Loucy (cell line): ENCODE measurements at regions not wholly inside any gene's neighbourhood (a gene's known extent, or its start where the extent isn't known, plus 50 kb on each side); places are given as distances from the start of the nearest gene placed in this dataset.

ENCODE experiments used
- EZH2phosphoT487 ChIP-seq: fragments of 200-600 bp; IDR thresholded peaks from 2 replicates; pipeline ENCODE4 v1.6.1; 2018; ENCODE audit warnings: antibody characterized with exemption, mild to moderate bottlenecking, moderate library complexity, borderline replicate concordance
- TF ChIP-seq, protein P1 (sequence below): fragments of 200-600 bp; sonication (generic); conservative IDR thresholded peaks from 2 replicates; pipeline ENCODE4 v1.5.1; 2014; ENCODE audit warnings: mild to moderate bottlenecking, antibody characterized with exemption, low read length

- TF ChIP-seq, protein P1, sequence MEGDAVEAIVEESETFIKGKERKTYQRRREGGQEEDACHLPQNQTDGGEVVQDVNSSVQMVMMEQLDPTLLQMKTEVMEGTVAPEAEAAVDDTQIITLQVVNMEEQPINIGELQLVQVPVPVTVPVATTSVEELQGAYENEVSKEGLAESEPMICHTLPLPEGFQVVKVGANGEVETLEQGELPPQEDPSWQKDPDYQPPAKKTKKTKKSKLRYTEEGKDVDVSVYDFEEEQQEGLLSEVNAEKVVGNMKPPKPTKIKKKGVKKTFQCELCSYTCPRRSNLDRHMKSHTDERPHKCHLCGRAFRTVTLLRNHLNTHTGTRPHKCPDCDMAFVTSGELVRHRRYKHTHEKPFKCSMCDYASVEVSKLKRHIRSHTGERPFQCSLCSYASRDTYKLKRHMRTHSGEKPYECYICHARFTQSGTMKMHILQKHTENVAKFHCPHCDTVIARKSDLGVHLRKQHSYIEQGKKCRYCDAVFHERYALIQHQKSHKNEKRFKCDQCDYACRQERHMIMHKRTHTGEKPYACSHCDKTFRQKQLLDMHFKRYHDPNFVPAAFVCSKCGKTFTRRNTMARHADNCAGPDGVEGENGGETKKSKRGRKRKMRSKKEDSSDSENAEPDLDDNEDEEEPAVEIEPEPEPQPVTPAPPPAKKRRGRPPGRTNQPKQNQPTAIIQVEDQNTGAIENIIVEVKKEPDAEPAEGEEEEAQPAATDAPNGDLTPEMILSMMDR = no peak
- no peak for TF ChIP-seq EZH2phosphoT487
Measured at GRCh38 chr3:150225986-150226385, 182.1 kb upstream of the TSC22D2 start.
